DMS114 treated with DMSO at 0.1 percent for 48 hours (cell line): ENCODE measurements at regions not wholly inside any gene's neighbourhood (a gene's known extent, or its start where the extent isn't known, plus 50 kb on each side); places are given as distances from the start of the nearest gene placed in this dataset.
"Not testable (repeated sequence)": the region's sequence is repeated elsewhere in the genome, so short reads cannot be mapped to it uniquely, and the experiment has no call there.

ENCODE experiments used
- DNase-seq: peaks from one replicate; lab custom pipeline; 2025; ENCODE audit not compliant: unreplicated experiment; lab: John Stamatoyannopoulos, UW

- not testable (repeated sequence) for DNase-seq
Observed at GRCh38 chr19:14285726-14286125, 79.8 kb upstream of the ADGRL1 start.

- DNase-seq: not testable (repeated sequence)
Observed at GRCh38 chr19:14283813-14284520, 78.0 kb upstream of the ADGRL1 start.

- not testable (repeated sequence) for DNase-seq
Observed at GRCh38 chr19:14279270-14279669, 73.3 kb upstream of the ADGRL1 start.

GRCh38 chr19:14277608-14278007 is 71.6 kb upstream of the ADGRL1 start:
- no peak for DNase-seq

GRCh38 chr19:14275823-14276222 is 69.9 kb upstream of the ADGRL1 start:
- not testable (repeated sequence) for DNase-seq

- no peak for DNase-seq
Observed at GRCh38 chr19:14272623-14273022, 66.7 kb upstream of the ADGRL1 start.

- DNase-seq: no peak
Observed at GRCh38 chr19:14271840-14272239, 65.9 kb upstream of the ADGRL1 start.

GRCh38 chr19:14270557-14270956 is 64.6 kb upstream of the ADGRL1 start:
- DNase-seq: not testable (repeated sequence)

- DNase-seq: no peak
Observed at GRCh38 chr19:14267224-14267741, 61.3 kb upstream of the ADGRL1 start.

- DNase-seq: not testable (repeated sequence)
Observed at GRCh38 chr19:14266208-14266607, 60.2 kb upstream of the ADGRL1 start.

- no peak for DNase-seq
Observed at GRCh38 chr19:14265290-14266036, 59.5 kb upstream of the ADGRL1 start.

GRCh38 chr19:14255902-14256649 is 50.1 kb upstream of the ADGRL1 start:
- not testable (repeated sequence) for DNase-seq
